SK-N-SH treated with all-trans-retinoic acid at 6 μM for 48 hours (cell line): ENCODE measurements at regions not wholly inside any gene's neighbourhood (a gene's known extent, or its start where the extent isn't known, plus 50 kb on each side); places are given as distances from the start of the nearest gene placed in this dataset.

ENCODE experiments used
- ATAC-seq: fragments of 200-7000 bp; cut with Tn5 transposase; 3 replicates; pipeline ENCODE4 v1.9.1; 2020; ENCODE audit warnings: mild to moderate bottlenecking, moderate library complexity
- ARNTL ChIP-seq: fragments of 450-650 bp; formaldehyde crosslinking; IDR thresholded peaks from 2 replicates; pipeline ENCODE4 v1.5.0; 2020; ENCODE audit warnings: low read depth, mild to moderate bottlenecking, moderate library complexity, borderline replicate concordance
- BACH2 ChIP-seq: fragments of 250-450 bp; sonication (Bioruptor Pico); IDR thresholded peaks from 2 replicates; pipeline ENCODE4 v1.9.0; 2021; ENCODE audit warnings: mild to moderate bottlenecking, borderline replicate concordance
- CREB5 ChIP-seq: fragments of 250-450 bp; sonication (Bioruptor Pico); IDR thresholded peaks from 2 replicates; pipeline ENCODE4 v1.5.1; 2020; ENCODE audit warnings: low read depth, mild to moderate bottlenecking, moderate library complexity
- CSDC2 ChIP-seq: fragments of 250-450 bp; sonication (Bioruptor Pico); IDR thresholded peaks from 2 replicates; pipeline ENCODE4 v1.5.0; 2020; ENCODE audit warnings: mild to moderate bottlenecking, moderate library complexity
- CSRNP3 ChIP-seq: fragments of 250-450 bp; sonication (Bioruptor Pico); IDR thresholded peaks from 2 replicates; pipeline ENCODE4 v1.5.1; 2021; ENCODE audit warnings: mild to moderate bottlenecking, moderate library complexity
- ESRRG ChIP-seq: fragments of 250-450 bp; sonication (Bioruptor Pico); IDR thresholded peaks from 2 replicates; pipeline ENCODE4 v1.6.1; 2021; ENCODE audit warnings: mild to moderate bottlenecking
- GLIS3 ChIP-seq: fragments of 250-450 bp; sonication (Bioruptor Pico); IDR thresholded peaks from 2 replicates; pipeline ENCODE4 v1.5.0; 2020; ENCODE audit warnings: mild to moderate bottlenecking, moderate library complexity
- ISL1 ChIP-seq: fragments of 250-450 bp; sonication (Bioruptor Pico); IDR thresholded peaks from 2 replicates; pipeline ENCODE4 v2.1.2; 2022; ENCODE audit warnings: mild to moderate bottlenecking, moderate library complexity
- OSR1 ChIP-seq: fragments of 250-450 bp; sonication (Bioruptor Pico); IDR thresholded peaks from 2 replicates; pipeline ENCODE4 v1.8.0; 2022; ENCODE audit warnings: moderate library complexity, mild to moderate bottlenecking, inconsistent platforms
- PATZ1 ChIP-seq: fragments of 250-450 bp; sonication (Bioruptor Pico); IDR thresholded peaks from 2 replicates; pipeline ENCODE4 v1.8.0; 2020; ENCODE audit warnings: mild to moderate bottlenecking, moderate library complexity, borderline replicate concordance
- POU6F1 ChIP-seq: fragments of 250-450 bp; sonication (Bioruptor Pico); IDR thresholded peaks from 2 replicates; pipeline ENCODE4 v1.8.0; 2021; ENCODE audit warnings: low read depth, mild to moderate bottlenecking, moderate library complexity, borderline replicate concordance
- PPARA ChIP-seq: fragments of 250-450 bp; sonication (Bioruptor Pico); IDR thresholded peaks from 2 replicates; pipeline ENCODE4 v1.5.0; 2020; ENCODE audit warnings: mild to moderate bottlenecking, borderline replicate concordance
- RARB ChIP-seq: fragments of 250-450 bp; sonication (Bioruptor Pico); IDR thresholded peaks from 2 replicates; pipeline ENCODE4 v1.8.0; 2021; ENCODE audit warnings: mild to moderate bottlenecking, moderate library complexity
- SNAI2 ChIP-seq: fragments of 250-450 bp; sonication (Bioruptor Pico); IDR thresholded peaks from 2 replicates; pipeline ENCODE4 v1.5.0; 2020; ENCODE audit warnings: mild to moderate bottlenecking, moderate library complexity
- TCF4 ChIP-seq: fragments of 250-450 bp; sonication (Bioruptor Pico); IDR thresholded peaks from 2 replicates; pipeline ENCODE4 v1.8.0; 2021; ENCODE audit warnings: mild to moderate bottlenecking, moderate library complexity, borderline replicate concordance
- TOX ChIP-seq: fragments of 250-450 bp; sonication (Bioruptor Pico); IDR thresholded peaks from 2 replicates; pipeline ENCODE4 v1.8.0; 2021; ENCODE audit warnings: mild to moderate bottlenecking, moderate library complexity, borderline replicate concordance
- TSHZ2 ChIP-seq: fragments of 250-450 bp; sonication (Bioruptor Pico); IDR thresholded peaks from 2 replicates; pipeline ENCODE4 v1.5.0; 2020; ENCODE audit warnings: mild to moderate bottlenecking, moderate library complexity
- ZC3H10 ChIP-seq: fragments of 250-450 bp; sonication (Bioruptor Pico); IDR thresholded peaks from 2 replicates; pipeline ENCODE4 v1.5.1; 2021; ENCODE audit warnings: mild to moderate bottlenecking, moderate library complexity
- ZFP3 ChIP-seq: fragments of 250-450 bp; sonication (Bioruptor Pico); IDR thresholded peaks from 2 replicates; pipeline ENCODE4 v1.5.0; 2020; ENCODE audit warnings: mild to moderate bottlenecking, moderate library complexity
- ZFP30 ChIP-seq: fragments of 450-650 bp; formaldehyde crosslinking; IDR thresholded peaks from 2 replicates; pipeline ENCODE4 v1.5.0; 2022; ENCODE audit warnings: mild to moderate bottlenecking, moderate library complexity
- ZNF565 ChIP-seq: fragments of 450-650 bp; formaldehyde crosslinking; conservative IDR thresholded peaks from 2 replicates; pipeline ENCODE4 v1.5.0; 2020; ENCODE audit warnings: low read depth, mild to moderate bottlenecking, moderate library complexity
- ZNF70 ChIP-seq: fragments of 450-650 bp; formaldehyde crosslinking; IDR thresholded peaks from 2 replicates; pipeline ENCODE4 v1.5.0; 2020; ENCODE audit warnings: mild to moderate bottlenecking, moderate library complexity
- ZNF8 ChIP-seq: fragments of 450-650 bp; formaldehyde crosslinking; IDR thresholded peaks from 2 replicates; pipeline ENCODE4 v1.5.0; 2020; ENCODE audit warnings: mild to moderate bottlenecking, moderate library complexity

- no peak for ATAC-seq
- TF ChIP-seq ISL1 (no peak), TSHZ2 (no peak), ZFP30 (no peak), GLIS3 (CRISPR knock-in tag) (no peak), ZNF8 (CRISPR knock-in tag) (no peak), OSR1 (no peak), CSDC2 (CRISPR knock-in tag) (no peak), CREB5 (CRISPR knock-in tag) (no peak), SNAI2 (CRISPR knock-in tag) (no peak), ZNF565 (no peak), TOX (CRISPR knock-in tag) (no peak), PPARA (CRISPR knock-in tag) (no peak), TCF4 (no peak), ESRRG (no peak), PATZ1 (CRISPR knock-in tag) (no peak), ZFP3 (CRISPR knock-in tag) (no peak), ZC3H10 (CRISPR knock-in tag) (no peak), RARB (CRISPR knock-in tag) (no peak)
Observed at GRCh38 chr14:34177466-34177865, 226.6 kb upstream of the EGLN3 start.

- no peak for ATAC-seq
- TF ChIP-seq ZFP30 (no peak), SNAI2 (CRISPR knock-in tag) (no peak), CREB5 (CRISPR knock-in tag) (no peak), ZC3H10 (CRISPR knock-in tag) (no peak), ARNTL (CRISPR knock-in tag) (no peak), PPARA (CRISPR knock-in tag) (no peak), CSDC2 (CRISPR knock-in tag) (no peak), TCF4 (no peak), CSRNP3 (CRISPR knock-in tag) (no peak), RARB (CRISPR knock-in tag) (no peak), ZNF565 (no peak), ESRRG (no peak), ZFP3 (CRISPR knock-in tag) (no peak), BACH2 (CRISPR knock-in tag) (no peak), GLIS3 (CRISPR knock-in tag) (no peak), ZNF70 (CRISPR knock-in tag) (no peak), OSR1 (no peak), ISL1 (no peak), PATZ1 (CRISPR knock-in tag) (no peak), POU6F1 (no peak)
- TF ChIP-seq, all 23 proteins: peak for 0
Observed at GRCh38 chr14:34175574-34175973, 224.7 kb upstream of the EGLN3 start.
